ENCODE measurements at regions not wholly inside any gene's neighbourhood (a gene's known extent, or its start where the extent isn't known, plus 50 kb on each side); places are given as distances from the start of the nearest gene placed in this dataset.

DNA sequence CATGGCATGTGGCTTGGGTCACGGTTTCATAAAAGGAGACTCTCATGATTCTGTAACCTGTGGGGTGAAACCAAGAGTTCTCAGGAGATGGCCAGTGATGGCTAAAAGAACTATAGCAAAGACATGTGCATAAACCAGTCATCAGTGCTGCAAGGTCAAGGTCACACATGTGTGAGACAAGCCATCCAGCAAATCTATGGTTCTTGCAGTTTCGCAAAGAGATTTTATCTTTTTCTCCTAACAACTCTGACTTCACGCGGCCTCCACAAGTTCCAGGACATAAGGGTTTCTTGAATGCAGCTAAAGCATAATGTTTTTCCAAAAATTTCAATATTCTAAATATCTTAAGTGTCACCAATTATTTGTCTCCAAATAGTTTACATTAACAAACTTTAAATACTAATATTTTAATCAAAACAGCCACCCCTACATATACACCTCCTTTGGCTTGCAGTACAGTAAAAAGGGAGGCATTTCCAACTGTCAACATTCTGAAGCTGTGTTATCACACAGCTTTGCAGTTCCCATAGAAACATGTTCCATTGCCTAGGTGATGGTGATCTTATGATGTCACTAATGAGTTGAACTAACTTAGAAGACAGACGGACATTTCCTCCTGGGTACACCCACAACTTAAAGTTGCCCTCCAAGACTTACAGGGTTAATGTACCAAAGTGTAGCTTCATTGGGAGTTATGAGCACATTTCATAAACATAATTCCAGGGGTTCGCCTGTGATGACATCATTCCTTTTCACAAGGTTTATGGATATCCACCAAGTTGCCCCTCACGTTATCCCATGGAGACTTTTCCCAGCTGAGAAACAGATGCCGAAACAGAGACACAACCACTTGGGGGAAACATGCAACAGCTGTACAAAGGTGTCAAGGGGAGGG lies 250.9 kb upstream of the PDE10A start:
- DNase-seq (ENCODE audit: low spot score), result no peak

DNA sequence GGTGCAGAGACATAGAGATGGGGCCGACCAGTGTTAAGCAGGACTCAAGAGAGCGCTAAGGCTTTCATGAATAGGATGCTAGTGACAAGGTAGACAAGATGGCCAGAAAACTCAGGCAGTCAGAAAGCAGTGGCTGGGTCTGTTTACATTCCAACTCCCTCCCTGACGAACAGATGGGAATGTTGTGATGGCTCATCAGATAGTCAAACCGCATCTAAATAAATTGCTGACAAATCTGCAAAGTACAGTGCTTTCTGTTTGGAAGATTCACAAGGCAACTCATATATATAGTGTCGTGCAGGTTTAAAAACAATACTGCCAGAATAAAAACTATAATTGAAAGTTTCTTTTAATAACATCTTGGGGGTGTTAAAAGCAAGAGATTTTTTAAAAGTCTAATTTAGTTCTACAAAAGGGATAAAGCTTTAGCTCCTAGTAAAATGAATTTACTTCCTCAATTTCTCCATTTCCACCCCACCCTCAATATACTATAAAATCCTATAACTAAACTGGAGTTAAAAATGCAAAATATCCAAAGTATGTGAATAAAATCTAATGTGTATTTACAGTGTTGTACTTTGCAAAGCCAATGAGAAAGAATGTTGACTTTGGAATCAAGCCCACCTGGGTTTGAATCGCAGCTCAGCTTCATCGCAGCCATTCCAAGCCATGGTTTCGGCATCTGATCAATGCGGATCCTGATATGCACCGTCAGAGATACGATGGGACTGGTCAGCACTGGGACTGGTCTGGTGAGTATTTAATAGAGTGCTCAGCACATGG lies 247.3 kb upstream of the PDE10A start:
- DNase-seq (ENCODE audit: low spot score), result peak; percentile 30

DNA sequence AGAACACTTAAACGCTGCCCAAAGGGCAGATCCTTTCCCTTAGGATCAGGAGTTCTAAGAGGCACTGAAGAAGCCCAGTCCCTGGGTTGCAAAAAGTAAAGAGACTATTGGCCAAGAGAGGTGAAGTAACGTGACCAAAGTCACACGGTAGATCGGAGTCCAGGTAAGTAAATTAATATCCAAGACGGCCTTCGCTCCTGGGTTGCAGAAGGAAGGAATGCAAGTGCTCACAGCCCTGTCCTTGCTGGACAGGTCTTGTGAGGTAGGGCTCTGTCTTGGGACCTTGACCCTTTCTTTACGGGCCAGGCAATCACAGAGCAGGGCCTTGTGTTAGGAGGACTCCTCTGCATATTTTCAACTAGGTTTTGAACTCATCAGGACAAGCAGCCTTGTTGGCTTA lies 243.7 kb upstream of the PDE10A start:
- DNase-seq (ENCODE audit: low spot score), result no peak

DNA sequence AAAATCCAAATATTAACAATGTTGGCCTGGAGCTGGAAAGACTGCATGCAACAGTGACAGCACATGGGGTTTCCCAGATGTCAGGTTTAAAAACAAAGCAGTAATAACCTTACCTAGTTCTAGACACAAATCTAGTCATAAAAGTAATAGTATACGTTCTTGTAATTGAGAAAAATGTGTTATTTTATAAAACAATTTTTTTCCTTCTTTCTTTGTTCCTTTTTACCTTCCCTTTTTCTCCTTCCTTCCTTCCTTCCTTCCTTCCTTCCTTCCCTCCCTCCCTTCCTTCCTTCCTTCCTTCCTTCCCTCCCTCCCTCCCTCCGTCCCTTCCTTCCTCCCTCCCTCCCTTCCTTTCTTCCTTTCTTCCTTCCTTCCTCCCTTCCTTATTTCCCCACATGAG lies 242.7 kb upstream of the PDE10A start:
- DNase-seq (ENCODE audit: low spot score), result no peak

DNA sequence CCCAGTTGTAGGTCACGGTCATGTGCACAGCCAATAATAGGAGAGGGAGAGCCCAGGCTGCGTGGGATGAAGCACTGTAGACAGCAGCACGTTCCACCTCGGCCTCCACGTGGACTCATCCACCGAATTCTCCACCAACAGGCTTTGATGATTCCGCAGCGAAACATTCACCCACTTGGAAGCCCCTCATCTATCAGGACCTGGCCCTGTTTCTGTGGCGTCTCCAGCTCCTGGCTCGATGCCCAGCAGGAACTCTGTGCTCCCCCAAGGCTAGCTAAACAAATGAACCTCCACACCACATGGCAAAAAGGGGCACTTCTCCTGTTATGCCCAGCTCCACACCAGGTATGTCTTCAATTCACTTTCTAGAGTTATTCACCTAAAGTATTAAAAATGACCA lies 237.9 kb upstream of the PDE10A start:
- no peak for DNase-seq (ENCODE audit: low spot score)

DNA sequence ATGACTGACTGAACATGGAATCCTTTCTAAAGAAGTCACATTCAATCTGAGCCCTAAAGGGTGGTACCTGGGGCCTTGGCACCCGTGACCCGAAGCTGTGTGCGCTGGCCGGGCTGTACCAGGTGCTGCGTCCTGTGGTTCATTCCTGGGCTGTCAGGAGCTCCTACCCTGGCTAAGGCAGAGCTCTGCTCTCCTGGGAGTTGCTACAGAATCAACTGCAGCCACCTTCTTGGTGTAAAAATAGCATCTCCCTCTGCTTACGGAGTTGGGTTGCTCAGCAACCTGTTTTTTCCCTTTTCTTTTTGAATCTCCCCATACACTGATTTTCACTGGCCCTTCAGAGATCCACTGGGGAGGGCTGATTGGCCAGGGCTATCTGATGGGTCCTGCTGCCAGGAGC lies 236.6 kb upstream of the PDE10A start:
- no peak for DNase-seq (ENCODE audit: low spot score)

DNA sequence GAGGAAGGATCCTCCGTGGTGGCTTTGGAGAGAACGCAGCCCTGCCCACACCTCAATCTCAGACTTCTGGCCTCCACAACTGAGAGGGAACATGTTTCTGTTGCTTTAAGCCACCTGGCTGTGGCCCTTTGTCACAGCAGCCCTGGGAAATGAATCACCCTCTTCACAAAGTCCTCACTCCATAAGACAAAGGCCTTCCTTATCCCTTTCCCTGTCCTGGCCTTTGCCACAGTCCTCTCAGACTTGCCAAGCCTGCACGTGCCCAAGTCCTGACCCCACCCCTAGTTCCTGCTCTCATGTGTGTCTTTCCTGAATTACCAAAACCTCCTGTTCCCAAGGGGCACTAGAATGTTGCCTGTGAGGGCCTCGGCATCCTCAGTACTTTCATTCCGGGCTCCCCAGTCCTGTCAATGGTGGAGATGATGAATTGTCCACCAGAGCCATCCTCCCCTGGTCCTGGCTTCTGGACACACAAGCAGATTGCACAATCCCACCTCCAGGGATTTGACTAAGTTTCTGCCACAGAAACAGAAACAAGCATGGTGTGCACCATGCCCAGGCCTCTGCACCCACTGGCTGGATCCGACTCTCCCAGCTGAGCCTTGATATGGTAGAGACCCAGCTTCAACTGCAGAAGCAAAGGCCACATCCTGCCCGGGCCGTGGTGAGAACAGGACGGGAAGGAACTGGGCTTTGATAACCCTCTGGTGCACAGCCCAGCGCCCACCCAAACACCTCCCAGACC lies 232.6 kb upstream of the PDE10A start:
- peak; percentile 10 for DNase-seq (ENCODE audit: low spot score)

DNA sequence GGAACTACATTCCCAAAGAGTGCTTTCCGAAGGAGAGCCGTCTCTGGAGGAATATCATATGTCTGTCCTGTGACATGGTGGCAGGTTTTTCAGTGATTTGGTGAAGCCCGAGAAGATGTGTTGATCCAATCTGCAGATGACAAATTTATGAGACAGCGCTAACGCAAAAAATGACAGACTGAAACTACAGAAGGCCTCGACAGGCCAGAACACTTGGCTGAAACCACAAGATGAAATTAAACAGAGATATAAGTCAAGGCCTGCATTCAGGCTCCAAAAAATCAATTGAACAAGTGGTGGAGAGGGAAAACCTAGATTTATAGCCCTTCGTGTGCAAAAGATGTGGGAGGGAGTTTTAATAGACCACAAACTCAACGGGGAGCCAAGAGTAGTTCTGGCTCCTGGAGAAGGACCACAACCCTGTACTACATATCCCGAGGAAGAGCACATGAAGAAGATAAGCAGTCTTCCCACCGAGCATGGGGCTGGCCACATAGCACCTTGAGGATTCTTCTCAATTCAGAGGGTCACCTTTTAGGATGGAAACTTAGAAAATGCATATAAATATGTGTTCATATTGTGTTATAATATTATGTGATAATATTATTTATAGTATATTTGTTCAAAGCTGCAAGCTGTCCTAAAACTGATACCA lies 231.3 kb upstream of the PDE10A start:
- DNase-seq (ENCODE audit: low spot score), result no peak

DNA sequence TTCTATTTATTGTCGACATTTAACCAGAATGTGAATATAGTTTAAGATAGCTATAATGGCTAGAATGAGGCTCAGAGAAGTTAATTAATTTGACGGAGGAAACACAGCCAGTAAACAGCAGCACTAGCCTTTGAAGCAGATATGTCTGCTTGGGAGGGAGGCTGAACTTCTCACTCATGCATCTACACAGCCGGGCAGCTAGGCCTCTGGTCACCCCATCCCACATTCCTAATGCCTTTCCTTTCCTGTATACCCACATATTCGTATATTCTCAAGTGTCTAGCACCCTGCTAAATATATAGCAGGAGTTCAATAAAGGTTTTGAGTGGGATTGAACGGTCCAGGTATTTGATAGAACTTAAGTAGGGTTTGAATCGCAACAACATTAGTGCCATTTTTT lies 230.4 kb upstream of the PDE10A start:
- no peak for DNase-seq (ENCODE audit: low spot score)

DNA sequence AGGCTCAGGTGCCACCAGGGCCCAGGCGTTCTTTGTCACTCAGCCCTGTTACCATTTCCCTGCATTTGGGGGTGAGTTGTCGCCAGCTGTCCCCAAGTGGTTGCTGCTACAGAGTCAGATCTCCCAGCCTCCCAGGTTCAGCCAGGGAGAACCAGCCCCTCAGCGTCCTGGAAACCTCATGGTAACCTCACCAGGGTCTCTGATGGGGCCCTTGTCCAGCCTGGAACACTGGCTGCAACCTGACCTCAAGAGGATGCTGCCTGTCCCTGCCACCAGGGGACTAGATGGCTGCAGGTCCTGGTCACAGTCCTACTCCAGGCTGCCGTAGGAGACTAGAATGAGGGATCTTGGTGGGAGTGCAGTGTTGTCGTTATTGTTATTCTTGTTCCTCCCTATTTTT lies 228.3 kb upstream of the PDE10A start:
- DNase-seq (ENCODE audit: low spot score), result no peak

DNA sequence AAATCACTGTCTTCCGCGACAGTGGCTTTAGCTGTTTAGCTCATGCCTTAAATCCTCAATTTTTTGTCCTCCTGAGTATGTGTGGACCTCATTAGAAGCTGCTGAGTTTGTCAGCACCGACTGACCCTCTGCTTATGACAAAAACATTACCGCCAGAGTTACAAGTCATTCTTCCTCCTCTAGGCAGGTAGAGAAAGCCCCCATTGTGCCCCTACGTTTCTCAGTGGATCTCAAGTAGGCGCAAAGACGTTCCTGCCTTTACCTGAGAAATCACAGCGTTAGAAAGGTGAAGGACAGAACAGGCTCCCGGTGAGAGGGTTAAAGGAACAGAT lies 227.3 kb upstream of the PDE10A start:
- no peak for DNase-seq (ENCODE audit: low spot score)

DNA sequence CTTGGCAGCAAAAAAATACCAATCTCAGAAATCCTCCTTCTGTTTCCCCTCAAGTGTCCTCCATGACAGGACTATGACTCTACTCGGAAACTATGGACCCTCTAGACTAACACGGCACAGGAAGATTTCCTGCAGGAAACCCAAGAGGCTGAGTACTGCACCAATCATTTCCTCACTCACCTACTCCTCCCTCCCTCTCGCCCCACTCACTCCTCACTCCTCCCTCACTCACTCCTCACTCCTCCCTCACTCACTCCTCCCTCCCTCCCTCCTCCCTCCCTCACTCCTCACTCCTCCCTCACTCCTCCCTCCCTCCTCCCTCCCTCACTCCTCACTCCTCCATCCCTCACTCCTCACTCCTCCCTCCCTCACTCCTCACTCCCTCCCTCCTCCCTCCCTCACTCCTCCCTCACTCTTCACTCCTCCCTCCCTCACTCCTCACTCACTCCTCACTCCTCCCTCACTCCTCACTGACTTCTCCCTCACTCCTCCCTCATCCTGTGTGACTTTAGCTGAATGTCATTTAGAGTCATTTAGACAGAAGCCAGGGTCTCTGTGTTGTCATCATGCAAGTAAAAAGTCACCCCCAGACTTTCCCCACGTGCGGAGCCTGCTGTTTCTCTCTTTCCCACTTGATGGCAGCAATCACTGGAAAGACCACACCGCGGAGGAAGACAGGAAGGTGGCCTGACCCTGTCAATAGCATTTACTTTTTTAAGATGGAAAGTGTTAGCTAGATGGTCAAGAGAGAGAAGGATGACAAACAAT lies 226.8 kb upstream of the PDE10A start:
- peak; percentile 37 for DNase-seq (ENCODE audit: low spot score)

DNA sequence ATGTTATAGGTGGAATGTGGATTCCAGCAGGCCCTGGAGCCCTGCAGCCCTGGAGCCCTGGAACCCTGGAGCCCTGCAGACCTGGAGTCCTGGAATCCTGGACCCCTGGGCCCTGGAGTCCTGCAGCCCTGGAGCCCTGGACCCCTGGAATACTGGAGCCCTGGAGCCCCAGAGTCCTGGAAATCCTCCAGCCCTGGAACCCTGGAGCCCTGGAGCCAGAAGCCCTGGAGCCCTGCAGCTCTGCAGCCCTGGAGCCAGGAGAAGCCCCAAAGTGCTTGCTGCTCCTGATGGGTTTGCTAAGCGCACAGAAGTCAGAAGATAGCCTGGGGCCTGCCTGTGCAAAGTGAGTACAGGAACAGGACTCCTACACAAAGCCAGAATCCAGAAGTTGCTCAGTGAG lies 223.1 kb upstream of the PDE10A start:
- no peak for DNase-seq (ENCODE audit: low spot score)

DNA sequence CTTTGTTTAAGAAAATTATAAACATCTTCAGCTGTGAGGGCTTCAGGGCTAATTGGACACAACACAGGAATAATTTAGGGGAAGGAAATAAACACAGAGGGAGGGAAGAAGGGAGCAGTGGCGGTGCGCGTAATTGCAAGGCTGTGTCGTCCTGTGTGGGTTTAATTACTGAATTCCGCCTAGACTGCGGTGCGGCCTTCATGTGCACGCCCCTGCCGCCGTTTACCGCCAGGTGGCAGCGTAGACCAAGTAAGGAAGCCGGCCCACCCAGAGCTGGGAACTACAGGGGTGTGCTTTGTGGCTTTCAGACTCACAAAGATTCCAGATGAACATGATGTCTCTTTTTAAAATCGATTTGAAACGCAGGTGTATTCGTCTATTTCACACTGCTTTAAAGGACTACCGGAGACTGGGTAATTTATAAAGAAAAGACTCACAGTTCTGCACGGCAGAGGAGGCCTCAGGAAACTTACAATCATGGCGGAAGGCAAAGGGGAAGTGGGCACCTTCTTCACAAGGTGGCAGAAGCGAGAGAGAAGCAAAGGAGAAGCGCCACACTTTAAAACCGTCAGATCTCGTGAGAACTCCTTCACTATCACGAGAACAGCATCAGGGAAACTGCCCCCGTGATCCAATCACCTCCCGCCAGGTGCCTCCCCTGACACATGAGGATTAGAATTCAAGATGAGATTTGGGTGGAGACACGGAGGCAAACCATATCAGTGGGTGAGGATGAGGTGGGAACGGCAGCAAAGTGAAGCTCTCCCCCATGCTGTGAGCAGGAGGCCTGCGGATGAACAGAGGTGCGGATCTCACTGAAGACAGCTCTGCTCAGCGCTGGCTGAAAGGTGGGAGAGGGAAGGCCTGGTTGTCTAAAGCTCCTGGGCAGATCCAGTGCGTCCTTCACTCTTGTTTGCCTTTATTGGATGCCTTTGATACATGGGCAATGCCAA lies 222.0 kb upstream of the PDE10A start:
- peak; percentile 66 for DNase-seq (ENCODE audit: low spot score)

DNA sequence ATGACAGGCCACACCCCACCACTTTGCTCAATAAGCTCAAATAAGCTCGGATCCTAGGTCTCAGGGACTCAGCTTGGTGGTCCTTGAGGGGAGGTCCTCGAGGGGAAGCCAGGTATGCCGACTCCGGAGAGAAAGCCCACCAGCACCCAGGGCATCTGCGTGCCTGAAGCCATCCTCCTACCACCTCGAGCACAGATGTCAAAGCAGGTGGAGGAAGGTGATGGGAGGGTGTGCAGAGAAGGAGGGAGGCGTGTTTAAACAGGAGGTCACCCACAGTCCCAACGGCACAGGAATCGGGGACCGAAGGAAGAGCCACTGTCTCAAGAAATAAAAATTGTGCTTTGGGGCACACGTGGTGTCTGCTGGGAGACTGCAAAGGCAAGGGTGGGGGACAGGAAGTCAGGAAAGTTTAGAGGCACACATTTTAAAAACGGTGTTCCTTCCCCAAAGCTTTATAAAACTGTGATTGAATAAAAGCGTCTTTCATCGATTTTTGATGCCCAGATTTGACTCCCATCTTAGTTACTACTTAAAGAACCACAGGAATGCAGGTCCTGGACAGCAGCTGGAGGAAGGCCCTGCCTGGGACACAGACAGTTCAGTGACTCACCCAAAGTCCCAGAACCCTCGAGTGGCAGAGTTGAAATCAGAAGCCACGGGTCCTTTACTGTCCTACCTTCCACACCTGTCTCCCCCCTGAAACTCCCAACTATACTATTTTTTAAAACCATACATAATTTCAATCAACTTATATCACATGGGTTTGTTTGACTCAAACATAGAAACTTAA lies 221.0 kb upstream of the PDE10A start:
- peak; percentile 14 for DNase-seq (ENCODE audit: low spot score)

DNA sequence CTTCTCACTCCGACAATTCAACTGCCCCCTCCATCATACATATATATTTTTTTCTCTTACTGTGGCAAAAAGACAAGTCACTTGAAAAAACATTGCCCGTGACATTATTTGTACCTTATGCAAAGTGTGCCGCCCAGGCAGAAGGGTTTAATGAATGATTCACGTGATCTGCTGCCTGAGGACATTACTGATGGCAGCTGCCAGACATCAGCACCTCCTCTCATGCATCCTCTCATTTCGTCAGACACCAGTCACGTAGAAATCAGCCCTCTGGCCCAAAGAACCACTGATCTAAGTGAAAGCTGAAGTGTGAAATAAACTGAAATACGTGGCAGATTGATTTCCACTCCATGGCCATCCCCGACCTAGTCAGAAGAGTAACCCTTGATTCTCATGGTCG lies 218.8 kb upstream of the PDE10A start:
- DNase-seq (ENCODE audit: low spot score), result no peak

DNA sequence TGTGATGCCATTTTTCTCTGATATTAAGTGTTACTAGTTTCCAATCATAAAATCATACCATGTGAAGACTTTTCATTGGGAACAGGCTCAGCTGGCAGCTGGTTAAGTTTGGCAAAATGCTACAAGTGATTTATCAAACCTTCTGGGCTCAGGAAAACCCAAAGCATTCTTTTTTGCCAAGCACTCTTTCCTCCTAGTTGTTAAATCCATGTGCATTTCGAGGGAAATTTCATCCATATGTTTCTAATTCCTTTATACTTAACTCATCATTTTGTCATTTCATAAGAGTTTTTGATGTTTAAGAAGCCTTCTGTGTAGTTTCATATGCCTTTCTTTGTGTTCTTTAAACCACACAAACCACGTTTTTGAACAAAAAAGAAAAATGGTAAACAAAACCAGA lies 217.6 kb upstream of the PDE10A start:
- no peak for DNase-seq (ENCODE audit: low spot score)

DNA sequence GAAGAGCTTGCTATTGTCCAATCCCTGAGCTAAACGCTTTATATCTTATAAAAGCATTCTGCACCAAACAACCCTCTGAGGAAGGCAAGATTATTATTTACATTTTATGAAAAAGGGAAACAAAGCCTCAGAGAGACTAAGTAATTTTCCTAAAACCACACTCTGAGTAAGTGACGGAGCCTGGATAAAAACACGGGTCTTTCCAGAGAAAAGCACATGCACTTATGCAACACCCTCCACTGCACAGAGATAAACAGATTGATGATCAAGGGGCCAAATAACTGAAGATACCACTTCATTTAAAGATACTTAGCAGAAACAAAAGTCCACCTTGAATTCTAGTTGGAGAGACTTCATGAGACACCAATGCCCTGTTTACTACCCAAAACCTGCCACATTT lies 214.7 kb upstream of the PDE10A start:
- DNase-seq (ENCODE audit: low spot score), result no peak

DNA sequence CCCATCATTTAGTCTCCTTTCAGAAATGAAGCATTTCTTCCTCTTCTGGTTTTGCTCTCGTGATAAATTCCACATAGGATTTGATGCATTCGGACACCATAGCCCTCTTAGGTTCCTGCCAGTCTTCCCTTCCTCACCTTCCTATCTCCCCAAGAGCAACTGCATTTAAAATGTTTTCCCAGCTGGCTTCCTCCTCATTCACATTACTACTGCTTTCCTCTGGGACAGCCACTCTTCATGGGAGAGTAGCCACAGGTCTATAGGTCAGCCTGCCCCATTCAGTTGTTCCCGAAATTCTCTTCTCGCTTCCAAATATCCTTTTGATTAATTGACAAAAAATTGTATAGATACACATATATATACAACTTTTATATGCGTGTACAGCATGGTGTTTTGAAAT lies 214.2 kb upstream of the PDE10A start:
- no peak for DNase-seq (ENCODE audit: low spot score)

Data from H4 (cell line).